ENCODE measurements at regions not wholly inside any gene's neighbourhood (a gene's known extent, or its start where the extent isn't known, plus 50 kb on each side); places are given as distances from the start of the nearest gene placed in this dataset.
"Not testable (repeated sequence)": the region's sequence is repeated elsewhere in the genome, so short reads cannot be mapped to it uniquely, and the experiment has no call there.

GRCh38 chr1:68705466-68705865 lies 208.6 kb upstream of the DEPDC1 start:
- TF ChIP-seq CTCF (IDR thresholded peaks at IDR 0.05) = no peak
- no peak overlapping the region for H3K27ac ChIP-seq
- no peak overlapping the region for H3K4me3 ChIP-seq
- DNase-seq (ENCODE audit: low spot score) = no peak

GRCh38 chr1:68706639-68707317 lies 209.9 kb upstream of the DEPDC1 start:
- DNase-seq (ENCODE audit: low spot score) = no peak
- H3K4me3 ChIP-seq = no peak overlapping the region
- no peak overlapping the region for H3K27ac ChIP-seq
- TF ChIP-seq CTCF (IDR thresholded peaks at IDR 0.05) = no peak

GRCh38 chr1:68717330-68717729 lies 220.4 kb upstream of the DEPDC1 start:
- H3K27ac ChIP-seq = peak overlapping the region in 1 of 2 donors; percentile 37
- no peak for DNase-seq (ENCODE audit: low spot score)
- TF ChIP-seq CTCF (IDR thresholded peaks at IDR 0.05) = no peak
- no peak overlapping the region for H3K4me3 ChIP-seq

GRCh38 chr1:68720476-68720875 lies 223.6 kb upstream of the DEPDC1 start:
- no peak for TF ChIP-seq CTCF (IDR thresholded peaks at IDR 0.05)
- Histone ChIP-seq H3K27ac (no peak overlapping the region), H3K4me3 (no peak overlapping the region)
- DNase-seq (ENCODE audit: low spot score) = no peak

- DNase-seq (ENCODE audit: low spot score) = no peak
- no peak for TF ChIP-seq CTCF (IDR thresholded peaks at IDR 0.05)
- H3K4me3 ChIP-seq = no peak overlapping the region
- H3K27ac ChIP-seq = no peak overlapping the region
Observed at GRCh38 chr1:68723791-68724190, 226.9 kb upstream of the DEPDC1 start.

GRCh38 chr1:68725001-68725752 lies 228.3 kb upstream of the DEPDC1 start:
- DNase-seq (ENCODE audit: low spot score) = no peak
- Histone ChIP-seq H3K27ac (no peak overlapping the region), H3K4me3 (no peak overlapping the region)
- TF ChIP-seq CTCF (IDR thresholded peaks at IDR 0.05) = no peak

GRCh38 chr1:68739486-68739885 lies 242.6 kb upstream of the DEPDC1 start:
- DNase-seq (ENCODE audit: low spot score); H3K27ac ChIP-seq; H3K4me3 ChIP-seq: not testable (repeated sequence)
